Activated T-cell treated with anti-CD3 and anti-CD28 coated beads, Interleukin-2, amount 50 U/mL, for 4 hours (primary cell): ENCODE measurements at regions not wholly inside any gene's neighbourhood (a gene's known extent, or its start where the extent isn't known, plus 50 kb on each side); places are given as distances from the start of the nearest gene placed in this dataset.

Experiments used
- ATAC-seq, 2 donors: fragments of 200-7000 bp; cut with Tn5 transposase; one replicate each; pipeline ENCODE4 v1.10.0; 2021
- DNase-seq: peaks from one replicate; pipeline ENCODE4 v3.0.0-alpha.2; 2020
- H3K27me3 Mint-ChIP-seq: one replicate; pipeline ENCODE4 v1.8.0; 2021; ENCODE audit warnings: low read depth, mixed read lengths
- H3K36me3 Mint-ChIP-seq: one replicate; pipeline ENCODE4 v1.8.0; 2022; ENCODE audit warnings: mixed read lengths; ENCODE audit not compliant: insufficient read depth
- H3K4me1 Mint-ChIP-seq: one replicate; pipeline ENCODE4 v1.8.0; 2021; ENCODE audit warnings: low read depth, mixed read lengths
- H3K4me3 Mint-ChIP-seq: one replicate; pipeline ENCODE4 v1.8.0; 2021; ENCODE audit warnings: mild to moderate bottlenecking, moderate library complexity, mixed read lengths
- H3K9me3 Mint-ChIP-seq: one replicate; pipeline ENCODE4 v1.8.0; 2021; ENCODE audit warnings: mixed read lengths

DNA sequence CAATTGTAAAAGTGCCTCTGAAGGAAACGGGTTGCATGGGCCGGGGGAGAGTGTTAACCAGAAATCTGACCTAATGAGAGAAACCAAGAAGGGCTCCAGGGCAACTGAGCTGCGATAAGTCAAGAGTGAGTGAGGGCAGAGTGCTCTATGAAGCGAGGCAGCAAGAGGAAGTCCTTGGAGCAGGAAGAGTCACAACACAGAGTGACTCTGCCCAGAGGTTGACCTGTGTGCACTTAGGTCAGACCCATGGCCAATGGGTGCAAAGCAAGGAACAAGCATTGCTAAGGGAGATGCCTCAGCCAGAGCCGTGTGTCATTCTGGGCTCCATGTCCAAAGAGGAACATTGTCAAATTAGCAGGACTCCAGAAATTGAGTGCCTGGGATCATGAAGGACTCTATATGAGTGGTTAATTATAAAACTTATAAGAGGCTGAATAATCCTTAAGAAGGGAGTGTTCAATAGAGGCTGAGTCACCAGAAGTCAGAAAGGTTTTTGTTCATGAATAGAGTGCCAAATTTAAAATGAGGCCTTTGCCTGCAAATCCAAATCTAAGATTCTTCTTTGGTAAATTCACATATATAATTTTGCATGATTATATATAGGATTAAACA is 438.5 kb downstream of the MED10 start:
- no peaks in the 10 kb centered on the region for H3K4me1 Mint-ChIP-seq
- DNase-seq (no peak), ATAC-seq (no peak)
- no peaks in the 10 kb centered on the region for H3K9me3 Mint-ChIP-seq
- no peaks in the 10 kb centered on the region for H3K36me3 Mint-ChIP-seq
- peaks cover 2% of the 10 kb centered on the region for H3K27me3 Mint-ChIP-seq
- H3K4me3 Mint-ChIP-seq = no peak overlapping the region

DNA sequence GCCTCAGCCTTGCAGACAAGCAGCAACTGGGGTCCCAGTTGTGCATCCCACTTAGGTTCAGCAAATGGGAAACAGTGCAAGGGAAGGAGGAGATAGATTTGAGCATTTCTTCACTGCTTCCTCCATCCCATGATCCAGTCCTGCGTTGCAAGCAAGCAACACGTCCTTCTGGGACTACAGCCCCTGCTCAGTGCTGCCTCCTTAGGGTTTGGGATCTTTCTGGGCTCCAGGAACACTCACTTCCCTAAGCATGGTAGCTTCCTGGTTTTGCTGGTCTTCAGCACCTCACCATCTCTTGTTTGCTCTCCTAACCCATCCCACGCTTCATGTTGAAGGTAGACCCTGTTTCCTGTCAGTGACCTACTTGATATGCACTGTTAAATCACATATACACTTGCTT is 444.7 kb downstream of the MED10 start:
- Mint-ChIP-seq H3K27me3 (peaks cover 2% of the 10 kb centered on the region), H3K36me3 (no peaks in the 10 kb centered on the region), H3K9me3 (no peaks in the 10 kb centered on the region), H3K4me1 (no peaks in the 10 kb centered on the region), H3K4me3 (no peak overlapping the region)
- DNase-seq = no peak
- no peak for ATAC-seq

DNA sequence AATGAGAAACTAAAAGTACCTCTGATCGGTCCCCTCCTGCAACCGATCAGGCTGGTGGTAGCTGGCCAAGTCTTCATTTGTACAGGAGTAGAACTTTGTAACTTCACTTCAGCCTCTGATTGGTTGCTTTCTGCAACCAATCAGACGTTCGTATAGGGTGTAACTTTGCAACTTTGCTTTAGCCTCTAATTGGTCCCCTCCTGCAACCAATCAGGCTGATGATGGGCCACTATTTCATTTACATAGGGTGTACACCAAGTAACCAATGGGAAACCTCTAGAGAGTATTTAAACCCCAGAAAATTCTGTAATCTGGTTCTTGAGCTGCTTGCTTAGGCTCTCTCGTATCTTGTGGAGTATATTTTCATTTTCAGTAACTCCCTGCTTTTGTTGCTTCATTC is 445.5 kb downstream of the MED10 start:
- Mint-ChIP-seq H3K27me3 (peaks cover 2% of the 10 kb centered on the region), H3K9me3 (no peaks in the 10 kb centered on the region), H3K4me3 (no peak overlapping the region), H3K36me3 (no peaks in the 10 kb centered on the region), H3K4me1 (no peaks in the 10 kb centered on the region)
- DNase-seq (no peak), ATAC-seq (no peak)

DNA sequence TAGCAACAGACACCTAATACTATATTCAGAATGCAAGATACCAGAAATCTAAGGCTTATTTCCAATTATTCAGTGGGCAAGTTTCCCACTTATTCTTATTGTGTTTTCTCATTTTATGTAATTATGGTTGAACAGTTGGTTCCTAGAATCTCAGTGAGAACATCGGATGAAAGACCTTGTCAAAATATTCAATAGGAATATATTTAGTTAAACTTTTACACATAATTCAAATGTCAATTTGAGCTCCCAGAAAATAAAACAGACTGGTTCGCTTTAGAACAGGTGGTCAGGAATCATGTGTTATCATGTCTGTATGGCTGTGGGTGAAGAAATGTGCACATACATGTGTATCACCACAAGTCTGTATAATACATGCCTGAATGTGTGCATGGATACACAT is 447.8 kb downstream of the MED10 start:
- no peaks in the 10 kb centered on the region for H3K4me1 Mint-ChIP-seq
- no peaks in the 10 kb centered on the region for H3K36me3 Mint-ChIP-seq
- no peak for DNase-seq
- peaks cover 3% of the 10 kb centered on the region for H3K27me3 Mint-ChIP-seq
- no peak overlapping the region for H3K4me3 Mint-ChIP-seq
- H3K9me3 Mint-ChIP-seq = no peaks in the 10 kb centered on the region
- no peak for ATAC-seq

DNA sequence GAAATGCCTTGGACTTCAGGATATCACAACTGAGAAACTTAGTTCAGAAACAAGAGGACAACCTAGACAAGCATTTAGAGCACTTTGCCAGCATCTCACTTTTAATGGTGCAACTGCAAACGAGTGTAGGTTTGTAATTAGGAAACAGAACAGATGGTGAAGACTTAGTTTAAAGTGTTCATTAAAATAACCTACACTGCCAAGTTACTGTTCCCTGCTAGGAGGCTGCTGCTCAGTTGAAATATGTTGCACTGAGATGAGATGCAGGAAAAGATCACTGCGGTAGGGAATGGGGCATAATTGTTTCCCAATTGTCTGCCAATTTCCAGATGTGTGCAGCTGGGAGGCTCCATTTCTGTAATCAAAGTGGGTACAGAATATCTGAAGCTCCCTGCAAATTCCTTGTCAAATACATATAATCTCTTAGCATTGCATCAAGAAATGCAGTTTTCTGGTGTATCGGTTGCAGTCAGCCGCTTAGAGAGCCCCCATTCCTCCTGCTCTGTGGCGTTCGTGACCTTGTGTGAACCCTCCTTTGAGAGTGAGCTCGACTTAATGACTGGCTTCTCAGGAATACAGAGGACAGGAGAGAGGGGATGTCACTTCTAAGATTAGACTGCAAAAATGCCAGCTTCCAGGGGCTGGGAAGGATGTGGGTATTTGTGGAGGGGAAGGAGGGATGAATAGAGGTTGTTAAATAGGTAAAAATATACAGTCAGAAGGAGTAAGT is 448.9 kb downstream of the MED10 start:
- H3K4me1 Mint-ChIP-seq = no peaks in the 10 kb centered on the region
- no peaks in the 10 kb centered on the region for H3K36me3 Mint-ChIP-seq
- no peak overlapping the region for H3K4me3 Mint-ChIP-seq
- H3K27me3 Mint-ChIP-seq = peaks cover 3% of the 10 kb centered on the region
- ATAC-seq (no peak), DNase-seq (no peak)
- no peaks in the 10 kb centered on the region for H3K9me3 Mint-ChIP-seq

DNA sequence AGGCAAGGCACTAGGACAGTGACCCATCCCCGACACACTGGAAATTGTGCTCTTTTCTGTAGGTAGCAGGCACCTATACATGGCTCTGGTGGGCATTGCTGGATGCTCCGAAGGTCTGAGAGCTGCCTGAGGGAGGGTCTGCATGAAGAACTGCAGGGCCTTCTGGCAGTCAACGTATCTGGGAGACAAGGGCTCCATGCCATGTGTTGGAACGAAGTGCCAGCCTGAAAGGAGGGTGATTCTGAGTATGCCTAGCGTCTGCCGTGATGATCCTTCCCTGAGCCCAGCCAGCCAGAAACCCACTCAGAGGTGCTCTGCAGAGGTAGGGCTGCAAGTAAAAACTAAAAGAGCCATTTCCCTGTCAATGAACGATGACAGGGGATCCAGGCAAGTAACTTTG is 453.2 kb downstream of the MED10 start:
- ATAC-seq = no peak
- Mint-ChIP-seq H3K27me3 (peaks cover 3% of the 10 kb centered on the region), H3K4me1 (no peaks in the 10 kb centered on the region), H3K4me3 (no peak overlapping the region), H3K36me3 (no peaks in the 10 kb centered on the region), H3K9me3 (no peaks in the 10 kb centered on the region)
- DNase-seq = no peak

DNA sequence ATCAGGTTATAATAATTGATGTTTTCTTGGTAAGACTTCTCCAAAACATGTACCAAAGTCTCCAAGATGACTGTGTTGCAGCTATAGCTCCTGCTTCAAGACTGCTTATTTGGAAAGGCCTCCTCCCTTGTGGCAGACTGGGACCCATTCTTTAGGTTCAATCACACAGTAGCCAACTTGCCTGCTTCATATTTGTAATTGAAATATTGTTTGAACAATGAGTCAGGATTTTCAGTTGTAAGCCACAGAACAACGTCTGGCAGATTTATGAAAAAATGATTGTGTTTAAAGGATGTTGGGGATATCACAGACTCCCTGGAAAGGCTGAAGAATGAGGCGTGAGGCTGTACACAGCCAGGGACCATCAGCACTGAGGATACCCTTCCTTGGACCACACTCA is 458.9 kb downstream of the MED10 start:
- ATAC-seq = no peak
- Mint-ChIP-seq H3K27me3 (no peaks in the 10 kb centered on the region), H3K4me3 (no peak overlapping the region), H3K36me3 (no peaks in the 10 kb centered on the region), H3K4me1 (no peaks in the 10 kb centered on the region), H3K9me3 (no peaks in the 10 kb centered on the region)
- no peak for DNase-seq

DNA sequence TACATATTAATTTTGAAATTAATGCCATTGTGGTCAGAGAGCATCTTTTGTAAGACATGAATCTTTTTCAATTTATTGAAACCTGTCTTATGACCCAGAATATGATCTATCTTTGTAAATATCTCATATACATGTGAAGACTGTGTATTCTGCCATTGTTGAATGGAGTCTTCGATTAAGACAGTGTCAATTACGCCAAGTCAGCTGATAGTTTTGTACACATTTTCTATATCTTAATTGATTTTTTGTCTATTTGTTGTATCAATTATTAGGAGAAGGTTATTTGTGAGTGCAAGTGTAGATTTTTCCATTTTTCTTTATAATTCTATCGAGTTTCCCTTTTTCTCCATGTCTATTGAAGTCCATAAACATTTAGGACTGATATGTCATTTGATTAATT is 471.6 kb downstream of the MED10 start:
- no peak for ATAC-seq
- no peak for DNase-seq
- Mint-ChIP-seq H3K9me3 (peaks cover 5% of the 10 kb centered on the region), H3K36me3 (no peaks in the 10 kb centered on the region), H3K27me3 (peaks cover 3% of the 10 kb centered on the region), H3K4me3 (no peak overlapping the region), H3K4me1 (no peaks in the 10 kb centered on the region)

DNA sequence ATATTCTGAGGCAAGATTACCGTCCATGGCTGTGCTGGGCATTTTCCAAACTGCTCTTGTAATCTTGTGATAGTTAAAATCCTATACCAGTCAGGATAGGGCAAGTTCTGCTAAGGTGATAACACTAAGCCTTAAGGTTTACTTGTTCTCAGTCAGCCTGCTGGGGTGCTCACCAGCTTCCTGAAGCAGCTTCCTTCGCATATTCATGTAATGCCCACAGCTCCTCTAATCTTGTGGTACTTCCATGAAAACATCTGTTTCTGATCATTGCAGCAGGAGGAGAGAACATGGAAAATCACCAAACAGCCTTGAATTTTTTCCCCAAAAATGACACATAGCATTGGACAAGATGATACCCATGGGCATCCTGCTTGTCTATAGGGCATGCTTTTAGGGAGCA is 473.2 kb downstream of the MED10 start:
- Mint-ChIP-seq H3K4me1 (no peaks in the 10 kb centered on the region), H3K9me3 (peaks cover 12% of the 10 kb centered on the region), H3K27me3 (peaks cover 3% of the 10 kb centered on the region), H3K36me3 (no peaks in the 10 kb centered on the region), H3K4me3 (no peak overlapping the region)
- no peak for ATAC-seq
- no peak for DNase-seq

DNA sequence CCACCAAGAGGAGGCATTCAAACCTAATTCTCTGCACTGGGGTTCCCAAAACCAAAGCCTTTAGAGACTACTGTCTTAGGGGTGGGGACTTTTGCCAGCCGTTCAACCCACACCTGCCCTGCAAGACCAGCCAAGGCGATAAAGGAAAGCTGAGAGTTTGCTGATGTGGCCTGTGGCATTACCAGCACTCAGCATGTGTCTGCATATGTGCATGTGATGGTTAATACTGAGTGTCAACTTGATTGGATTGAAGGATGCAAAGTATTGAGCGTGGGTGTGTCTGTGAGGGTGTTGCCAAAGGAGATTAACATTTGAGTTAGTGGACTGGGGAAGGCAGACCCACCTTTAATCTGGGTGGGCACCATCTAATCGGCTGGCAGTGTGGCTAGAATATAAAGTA is 474.2 kb downstream of the MED10 start:
- peaks cover 12% of the 10 kb centered on the region for H3K9me3 Mint-ChIP-seq
- ATAC-seq (no peak), DNase-seq (no peak)
- no peaks in the 10 kb centered on the region for H3K27me3 Mint-ChIP-seq
- H3K4me1 Mint-ChIP-seq = no peaks in the 10 kb centered on the region
- no peaks in the 10 kb centered on the region for H3K36me3 Mint-ChIP-seq
- no peak overlapping the region for H3K4me3 Mint-ChIP-seq

DNA sequence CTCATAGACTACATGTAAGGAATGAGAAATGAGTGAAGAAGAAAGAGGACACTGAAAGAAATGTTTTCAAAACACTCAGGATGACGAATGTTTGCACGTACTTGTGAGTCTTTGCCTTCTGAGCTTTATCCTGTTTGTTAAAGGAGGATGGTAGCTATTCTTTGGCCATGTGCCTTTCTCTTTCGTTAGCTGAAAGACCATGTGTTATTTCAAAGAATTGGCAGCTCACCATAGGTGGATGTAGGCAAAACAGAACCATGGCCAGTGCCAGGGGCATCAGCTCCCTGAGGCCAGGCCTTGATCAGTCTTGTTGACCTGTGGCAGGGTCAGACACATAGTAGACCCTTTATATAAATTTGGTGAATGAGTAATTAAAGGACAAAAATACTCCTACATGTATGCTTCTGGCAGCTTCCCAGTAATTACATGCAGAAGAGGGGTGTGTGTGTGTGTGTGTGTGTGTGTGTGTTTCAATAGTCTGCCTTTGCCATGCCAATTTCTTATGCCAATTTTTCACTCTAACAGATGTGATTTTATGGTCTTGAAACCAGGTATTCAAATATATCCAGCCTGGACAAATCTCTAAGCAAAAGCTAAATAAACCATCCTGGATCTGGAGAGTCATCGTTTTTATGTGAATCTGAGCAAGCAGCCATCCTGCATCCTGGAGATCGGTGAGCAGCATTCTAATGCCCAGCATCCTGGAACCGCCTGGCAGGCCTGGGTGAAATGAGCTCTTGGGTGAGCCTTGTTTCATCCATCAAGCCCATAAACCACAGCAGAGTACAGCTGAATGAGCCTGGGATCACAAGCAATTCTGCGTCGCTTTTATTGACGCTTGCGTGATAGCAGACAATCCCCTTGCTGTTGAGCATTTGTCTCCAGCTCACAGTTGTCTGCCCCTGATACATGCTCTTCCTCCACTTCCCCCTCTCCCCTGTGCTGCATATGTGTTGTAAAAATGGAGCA is 475.4 kb downstream of the MED10 start:
- no peak for DNase-seq
- Mint-ChIP-seq H3K4me3 (no peak overlapping the region), H3K27me3 (no peaks in the 10 kb centered on the region), H3K9me3 (peaks cover 12% of the 10 kb centered on the region), H3K4me1 (no peaks in the 10 kb centered on the region), H3K36me3 (no peaks in the 10 kb centered on the region)
- ATAC-seq = no peak

DNA sequence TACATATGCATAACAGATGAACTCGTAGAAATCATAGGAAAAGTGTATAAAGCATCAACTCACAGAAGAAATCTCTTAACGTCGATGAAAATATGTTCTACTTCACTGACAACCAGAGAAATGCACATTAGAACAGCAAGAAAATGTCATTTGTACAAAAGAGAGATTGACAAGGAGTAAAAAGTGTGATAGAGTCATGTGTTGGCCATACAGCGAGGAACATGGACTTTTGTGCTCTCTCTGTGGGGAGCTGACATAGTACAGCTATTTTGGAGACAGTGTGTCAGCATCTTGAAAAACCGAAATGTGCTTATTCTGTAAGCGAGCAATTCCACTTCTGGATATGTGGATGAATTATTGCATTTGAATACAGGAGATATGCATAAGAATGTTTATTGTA is 477.9 kb downstream of the ICE1 start:
- Mint-ChIP-seq H3K27me3 (no peaks in the 10 kb centered on the region), H3K9me3 (peaks cover 12% of the 10 kb centered on the region), H3K4me3 (no peak overlapping the region), H3K36me3 (no peaks in the 10 kb centered on the region), H3K4me1 (no peaks in the 10 kb centered on the region)
- DNase-seq (no peak), ATAC-seq (no peak)

DNA sequence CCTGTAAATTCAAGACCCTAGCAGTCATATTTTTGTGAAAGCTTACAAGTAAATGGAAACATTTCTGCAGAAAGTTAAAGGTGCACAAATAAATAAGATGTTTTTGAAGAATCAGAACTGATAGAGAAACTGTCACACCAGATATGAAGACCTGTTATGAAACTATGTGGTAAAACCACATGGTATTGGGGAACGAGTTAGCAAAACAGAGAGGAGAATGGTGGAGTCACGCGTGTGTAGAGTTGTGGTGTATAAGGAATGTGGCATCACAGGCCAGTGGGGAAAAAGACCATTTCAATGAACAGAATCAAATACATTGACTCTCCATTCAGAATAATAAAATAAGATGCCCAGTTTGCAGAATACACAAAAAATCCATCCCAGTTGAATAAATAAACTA is 477.2 kb downstream of the ICE1 start:
- H3K4me3 Mint-ChIP-seq = no peak overlapping the region
- DNase-seq (no peak), ATAC-seq (no peak)
- peaks cover 12% of the 10 kb centered on the region for H3K9me3 Mint-ChIP-seq
- no peaks in the 10 kb centered on the region for H3K4me1 Mint-ChIP-seq
- H3K36me3 Mint-ChIP-seq = no peaks in the 10 kb centered on the region
- H3K27me3 Mint-ChIP-seq = no peaks in the 10 kb centered on the region

DNA sequence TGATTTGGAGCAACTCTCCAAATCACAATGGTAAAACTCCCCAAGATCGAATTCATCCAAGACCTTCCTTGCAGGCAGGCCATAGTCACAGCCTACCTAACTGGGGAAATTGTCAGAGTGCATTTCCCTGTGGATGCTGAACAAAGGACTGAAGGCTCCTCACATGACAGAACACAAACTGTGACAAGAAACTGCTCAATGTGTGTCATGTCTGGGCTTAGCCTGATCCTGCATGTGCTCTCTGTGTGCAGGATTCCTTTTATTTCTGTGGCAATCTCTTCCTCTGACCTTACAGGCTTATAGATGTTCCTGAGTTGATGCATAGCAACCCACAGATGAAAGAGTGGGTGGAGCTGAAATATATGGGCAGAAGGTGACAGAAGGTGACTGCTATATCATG is 465.8 kb downstream of the ICE1 start:
- Mint-ChIP-seq H3K9me3 (no peaks in the 10 kb centered on the region), H3K36me3 (no peaks in the 10 kb centered on the region), H3K4me3 (no peak overlapping the region), H3K4me1 (no peaks in the 10 kb centered on the region), H3K27me3 (peaks cover 10% of the 10 kb centered on the region)
- DNase-seq (no peak), ATAC-seq (no peak)

DNA sequence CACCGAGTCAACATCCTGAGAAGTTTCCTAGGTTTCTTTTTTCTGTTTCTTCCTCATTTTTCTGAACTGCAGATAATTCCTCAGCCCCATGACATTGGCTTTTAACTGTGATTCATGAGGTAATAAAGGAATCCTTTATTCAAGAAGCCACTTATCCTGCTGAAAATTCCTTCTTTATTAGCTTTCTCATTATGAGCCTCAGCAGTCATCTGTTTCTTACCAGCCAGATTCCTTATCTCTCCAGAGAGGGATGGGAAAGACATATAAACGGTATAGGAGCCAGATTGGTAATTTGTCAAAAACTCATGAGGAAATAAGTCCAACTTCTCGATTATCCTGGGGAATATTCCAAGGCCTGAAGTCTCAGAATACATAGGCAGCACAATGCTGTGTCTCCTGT is 465.4 kb downstream of the ICE1 start:
- no peak for DNase-seq
- Mint-ChIP-seq H3K27me3 (peaks cover 10% of the 10 kb centered on the region), H3K4me1 (no peaks in the 10 kb centered on the region), H3K36me3 (no peaks in the 10 kb centered on the region), H3K4me3 (no peak overlapping the region), H3K9me3 (no peaks in the 10 kb centered on the region)
- ATAC-seq = no peak
